Natural killer cell (primary cell): ENCODE measurements at regions not wholly inside any gene's neighbourhood (a gene's known extent, or its start where the extent isn't known, plus 50 kb on each side); places are given as distances from the start of the nearest gene placed in this dataset.

Source experiments
- ATAC-seq, 3 donors: fragments of 150-1000 bp in 2 of 3; fragments of 200-7000 bp in 1 of 3; cut with Tn5 transposase; 1 replicate in 1 of 3; 2 replicates in 2 of 3; pipeline ENCODE4 v1.10.0; 2021; ENCODE audit warnings: mild to moderate bottlenecking in 2 of 3, moderate library complexity in 2 of 3
- DNase-seq, 2 donors: peaks; one replicate each; pipeline versions ENCODE4 v3.0.0 to v3.0.0-alpha.2; 2013 to 2021; ENCODE audit warnings: mixed read lengths in 1 of 2
- H3K27ac ChIP-seq: one replicate; pipeline ENCODE4 v1.5.1; 2013; ENCODE audit warnings: mild to moderate bottlenecking, low read length
- H3K27me3 ChIP-seq: one replicate; pipeline ENCODE4 v1.6.1; 2013; ENCODE audit warnings: low read length; ENCODE audit not compliant: control insufficient read depth, insufficient read depth
- H3K36me3 ChIP-seq: one replicate; pipeline ENCODE4 v1.6.1; 2013; ENCODE audit warnings: low read length; ENCODE audit not compliant: control insufficient read depth, insufficient read depth
- H3K4me1 ChIP-seq: one replicate; pipeline ENCODE4 v1.6.1; 2013; ENCODE audit warnings: low read length; ENCODE audit not compliant: control insufficient read depth, insufficient read depth
- H3K4me3 ChIP-seq: one replicate; pipeline ENCODE4 v1.5.1; 2013; ENCODE audit warnings: low read length
- H3K9me3 ChIP-seq: one replicate; pipeline ENCODE4 v1.6.1; 2013; ENCODE audit warnings: low read length; ENCODE audit not compliant: control insufficient read depth, insufficient read depth
- H3K27ac Mint-ChIP-seq, 2 donors: one replicate each; pipeline ENCODE4 v1.8.0; 2022; ENCODE audit warnings: mild to moderate bottlenecking in 2 of 2, mixed read lengths in 2 of 2, moderate library complexity in 1 of 2
- H3K27me3 Mint-ChIP-seq, 2 donors: one replicate each; pipeline ENCODE4 v1.8.0; 2022; ENCODE audit warnings: low read depth in 2 of 2, mixed read lengths in 2 of 2
- H3K36me3 Mint-ChIP-seq: one replicate; pipeline ENCODE4 v1.8.0; 2022; ENCODE audit warnings: mixed read lengths
- H3K4me1 Mint-ChIP-seq, 2 donors: one replicate each; pipeline ENCODE4 v1.8.0; 2022; ENCODE audit warnings: mixed read lengths in 2 of 2
- H3K4me3 Mint-ChIP-seq: one replicate; pipeline ENCODE4 v1.8.0; 2022; ENCODE audit warnings: mild to moderate bottlenecking, moderate library complexity, mixed read lengths
- H3K9me3 Mint-ChIP-seq, 2 donors: one replicate each; pipeline ENCODE4 v1.8.0; 2022; ENCODE audit warnings: mixed read lengths in 2 of 2
- WGBS: methylation state at CpG from one replicate; pipeline ENCODE4 v1.1.7; 2013; ENCODE audit warnings: missing lambda C conversion rate; ENCODE audit not compliant: insufficient coverage; 5-methylcytosine and 5-hydroxymethylcytosine counted together
- intact Hi-C: fragments of 100-400 bp; cut with micrococcal nuclease; formaldehyde crosslinking; loops from one replicate; pipeline ENCODE4 v1.14.2; 2022
- TF ChIP-seq, protein P1 (sequence below): fragments of 200-600 bp; IDR thresholded peaks from one replicate; pipeline ENCODE4 v1.8.0; 2022; ENCODE audit warnings: antibody characterized with exemption

DNA sequence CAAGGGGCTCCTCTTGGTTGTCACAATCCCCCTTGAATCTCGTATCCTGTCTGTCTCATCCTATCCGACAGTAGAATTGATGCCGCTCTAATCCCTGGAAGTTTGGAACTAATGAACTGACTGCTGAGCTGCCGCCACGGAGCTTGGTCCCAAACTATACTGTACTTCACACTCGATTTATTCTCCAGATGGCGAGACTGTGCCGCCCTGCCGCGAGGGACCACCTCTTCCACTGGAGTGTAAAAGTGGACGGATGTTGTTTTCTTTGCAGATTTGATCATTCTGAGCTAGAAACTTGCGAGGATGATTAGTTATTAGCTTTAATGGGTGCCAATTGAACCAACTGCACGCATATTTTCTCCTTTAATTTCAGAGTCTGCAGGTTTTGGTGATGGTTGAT is 117.2 kb downstream of the ZIC5 start:
- intact Hi-C loops: no loop called here
- no peak for ATAC-seq
- Histone ChIP-seq H3K4me3 (no peak overlapping the region), H3K36me3 (no peaks in the 10 kb centered on the region), H3K4me1 (peaks cover 10% of the 10 kb centered on the region), H3K9me3 (no peaks in the 10 kb centered on the region), H3K27ac (no peak overlapping the region), H3K27me3 (no peaks in the 10 kb centered on the region)
- DNase-seq: no peak
- Mint-ChIP-seq H3K27ac (no peak overlapping the region), H3K27me3 (peaks cover 10 to 50% of the 10 kb centered on the region in 2 donors), H3K36me3 (no peaks in the 10 kb centered on the region), H3K4me3 (no peak overlapping the region), H3K9me3 (no peaks in the 10 kb centered on the region), H3K4me1 (peaks cover 13 to 19% of the 10 kb centered on the region in 2 donors)
- TF ChIP-seq, protein P1, sequence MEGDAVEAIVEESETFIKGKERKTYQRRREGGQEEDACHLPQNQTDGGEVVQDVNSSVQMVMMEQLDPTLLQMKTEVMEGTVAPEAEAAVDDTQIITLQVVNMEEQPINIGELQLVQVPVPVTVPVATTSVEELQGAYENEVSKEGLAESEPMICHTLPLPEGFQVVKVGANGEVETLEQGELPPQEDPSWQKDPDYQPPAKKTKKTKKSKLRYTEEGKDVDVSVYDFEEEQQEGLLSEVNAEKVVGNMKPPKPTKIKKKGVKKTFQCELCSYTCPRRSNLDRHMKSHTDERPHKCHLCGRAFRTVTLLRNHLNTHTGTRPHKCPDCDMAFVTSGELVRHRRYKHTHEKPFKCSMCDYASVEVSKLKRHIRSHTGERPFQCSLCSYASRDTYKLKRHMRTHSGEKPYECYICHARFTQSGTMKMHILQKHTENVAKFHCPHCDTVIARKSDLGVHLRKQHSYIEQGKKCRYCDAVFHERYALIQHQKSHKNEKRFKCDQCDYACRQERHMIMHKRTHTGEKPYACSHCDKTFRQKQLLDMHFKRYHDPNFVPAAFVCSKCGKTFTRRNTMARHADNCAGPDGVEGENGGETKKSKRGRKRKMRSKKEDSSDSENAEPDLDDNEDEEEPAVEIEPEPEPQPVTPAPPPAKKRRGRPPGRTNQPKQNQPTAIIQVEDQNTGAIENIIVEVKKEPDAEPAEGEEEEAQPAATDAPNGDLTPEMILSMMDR: no peak
- 96% methylated on average over 13 of the region's 13 CpGs for WGBS

DNA sequence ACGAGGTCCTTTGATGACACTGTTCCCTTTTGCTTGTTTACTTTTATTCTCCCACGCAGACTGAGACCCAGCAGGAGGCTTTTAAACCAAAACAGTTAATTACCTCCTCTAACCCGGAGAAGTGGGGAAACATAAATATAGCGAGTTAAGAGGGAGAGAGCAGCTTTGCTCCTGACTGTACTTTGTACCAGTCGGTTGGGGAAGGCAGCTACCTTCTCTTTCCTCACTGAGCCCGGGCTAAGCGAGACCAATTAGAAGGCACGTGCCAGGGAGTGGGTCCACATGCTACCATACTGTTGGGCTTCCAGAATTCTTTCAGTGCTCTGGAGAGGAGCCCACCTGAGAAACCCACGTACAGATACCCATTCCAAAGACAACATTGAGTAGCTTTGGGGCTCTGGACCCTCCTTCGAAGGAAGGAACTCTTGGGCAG is 124.2 kb downstream of the ZIC5 start:
- no peak for DNase-seq
- no peaks in the 10 kb centered on the region for H3K36me3 Mint-ChIP-seq
- TF ChIP-seq, protein P1: no peak
- Histone ChIP-seq H3K4me3 (no peak overlapping the region), H3K27ac (no peak overlapping the region), H3K36me3 (no peaks in the 10 kb centered on the region), H3K27me3 (no peaks in the 10 kb centered on the region), H3K4me1 (no peaks in the 10 kb centered on the region), H3K9me3 (no peaks in the 10 kb centered on the region)
- peaks cover 11 to 41% of the 10 kb centered on the region in 2 donors for H3K27me3 Mint-ChIP-seq
- no peak overlapping the region for H3K27ac Mint-ChIP-seq
- ATAC-seq: no peak
- no peaks in the 10 kb centered on the region for H3K4me1 Mint-ChIP-seq
- 91% methylated on average over 9 of the region's 10 CpGs for WGBS
- no peak overlapping the region for H3K4me3 Mint-ChIP-seq
- no peaks in the 10 kb centered on the region for H3K9me3 Mint-ChIP-seq
- intact Hi-C loops: no loop called here

DNA sequence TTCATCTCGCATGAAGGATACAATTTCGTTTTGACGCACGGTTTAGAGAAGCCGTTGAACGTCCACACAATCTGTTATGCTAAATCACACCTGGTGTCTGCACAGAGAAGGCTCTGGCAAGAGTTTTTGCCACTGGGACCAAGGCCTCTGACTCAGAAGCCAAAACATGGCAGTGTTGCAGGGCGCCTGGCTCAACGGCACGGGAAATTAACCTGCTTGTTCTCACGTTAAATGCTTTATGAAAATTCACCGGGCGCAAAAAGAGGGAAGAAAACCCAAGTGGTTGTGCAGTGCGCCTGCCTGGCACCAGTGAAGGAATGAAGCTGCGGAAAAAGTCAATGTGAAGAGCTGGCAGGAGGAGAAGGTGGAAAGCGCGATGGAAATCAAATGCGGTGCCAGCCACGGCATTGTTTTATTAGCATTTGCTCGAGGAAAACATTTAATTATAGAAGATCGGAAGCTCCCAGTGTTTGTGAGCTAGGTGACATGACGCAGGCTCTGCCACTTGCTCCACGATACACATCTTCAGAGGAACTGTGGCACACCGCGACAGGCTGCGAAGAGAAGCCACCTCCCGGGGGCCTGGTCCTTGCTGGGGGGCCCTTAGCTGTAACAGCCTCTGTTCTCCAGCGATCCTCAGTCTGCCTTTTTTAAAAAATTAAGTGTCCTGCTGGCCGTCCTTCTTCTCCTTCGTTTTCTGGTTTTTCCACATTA is 126.2 kb downstream of the ZIC5 start:
- intact Hi-C loops: no loop called here
- WGBS: 94% methylated on average over 27 of the region's 29 CpGs
- Mint-ChIP-seq H3K27ac (no peak overlapping the region), H3K4me1 (no peaks in the 10 kb centered on the region), H3K9me3 (no peaks in the 10 kb centered on the region), H3K4me3 (no peak overlapping the region), H3K27me3 (peaks cover 11 to 33% of the 10 kb centered on the region in 2 donors), H3K36me3 (no peaks in the 10 kb centered on the region)
- DNase-seq: no peak
- no peak overlapping the region for H3K27ac ChIP-seq
- no peaks in the 10 kb centered on the region for H3K9me3 ChIP-seq
- H3K4me3 ChIP-seq: no peak overlapping the region
- no peak for ATAC-seq
- TF ChIP-seq, protein P1: no peak
- no peaks in the 10 kb centered on the region for H3K27me3 ChIP-seq
- H3K4me1 ChIP-seq: no peaks in the 10 kb centered on the region
- H3K36me3 ChIP-seq: no peaks in the 10 kb centered on the region

DNA sequence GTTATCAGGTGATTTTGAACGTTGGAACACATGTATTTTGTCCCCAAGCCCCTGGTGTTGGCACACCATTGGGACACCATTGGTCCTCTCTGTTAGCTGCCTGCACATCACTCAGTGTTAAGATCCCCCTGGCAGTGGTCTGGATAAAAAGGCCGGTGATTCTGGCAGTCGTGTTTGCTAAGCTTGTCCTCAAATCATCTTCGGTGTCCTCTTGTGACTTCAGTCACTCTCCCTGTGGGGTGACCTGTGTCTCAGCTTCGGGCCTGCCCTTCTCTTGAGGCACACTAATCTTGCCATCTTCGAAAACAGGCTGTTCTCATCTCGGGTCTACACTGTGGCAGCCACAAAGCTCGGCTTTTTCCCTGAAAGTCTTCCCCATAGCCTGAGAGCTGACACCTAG is 127.1 kb downstream of the ZIC5 start:
- H3K27me3 Mint-ChIP-seq: peaks cover 9 to 24% of the 10 kb centered on the region in 2 donors
- no peak overlapping the region for H3K4me3 Mint-ChIP-seq
- H3K27me3 ChIP-seq: no peaks in the 10 kb centered on the region
- TF ChIP-seq, protein P1: no peak
- H3K4me1 Mint-ChIP-seq: no peaks in the 10 kb centered on the region
- H3K27ac Mint-ChIP-seq: no peak overlapping the region
- 84% methylated on average over 8 of the region's 8 CpGs for WGBS
- H3K36me3 ChIP-seq: no peaks in the 10 kb centered on the region
- H3K36me3 Mint-ChIP-seq: no peaks in the 10 kb centered on the region
- intact Hi-C loops: no loop called here
- no peaks in the 10 kb centered on the region for H3K4me1 ChIP-seq
- ATAC-seq (no peak), DNase-seq (no peak)
- no peaks in the 10 kb centered on the region for H3K9me3 Mint-ChIP-seq
- H3K9me3 ChIP-seq: no peaks in the 10 kb centered on the region
- no peak overlapping the region for H3K27ac ChIP-seq
- no peak overlapping the region for H3K4me3 ChIP-seq
